SIG-M5 treated with dmso at 0.1 percent for 504 hours (cell line): ENCODE measurements at regions not wholly inside any gene's neighbourhood (a gene's known extent, or its start where the extent isn't known, plus 50 kb on each side); places are given as distances from the start of the nearest gene placed in this dataset.
"Not testable (repeated sequence)": the region's sequence is repeated elsewhere in the genome, so short reads cannot be mapped to it uniquely, and the experiment has no call there.

Source experiments
- DNase-seq: peaks from one replicate; lab custom pipeline; 2025; ENCODE audit not compliant: unreplicated experiment; lab: John Stamatoyannopoulos, UW

DNA sequence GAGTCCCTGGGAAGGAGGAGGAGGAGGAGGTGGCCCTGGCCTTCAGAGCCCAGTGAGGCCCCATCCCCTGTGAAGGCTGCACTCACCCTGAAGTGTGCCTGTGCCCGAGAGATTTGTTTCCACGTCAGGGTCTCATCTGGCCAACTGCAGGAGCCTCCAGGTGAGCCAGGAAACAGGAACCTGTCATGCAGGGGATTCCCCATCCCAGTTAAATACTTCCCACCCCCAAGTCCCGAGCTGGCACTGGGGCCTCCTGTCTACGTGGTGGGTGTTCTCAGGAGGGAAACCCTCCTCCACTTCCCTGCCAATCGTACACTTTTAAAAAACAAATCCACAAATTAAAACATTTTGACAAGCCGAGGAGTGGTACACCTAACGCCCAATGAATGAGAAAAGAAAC, 50.9 kb upstream of the SFSWAP start:
- DNase-seq: not testable (repeated sequence)

DNA sequence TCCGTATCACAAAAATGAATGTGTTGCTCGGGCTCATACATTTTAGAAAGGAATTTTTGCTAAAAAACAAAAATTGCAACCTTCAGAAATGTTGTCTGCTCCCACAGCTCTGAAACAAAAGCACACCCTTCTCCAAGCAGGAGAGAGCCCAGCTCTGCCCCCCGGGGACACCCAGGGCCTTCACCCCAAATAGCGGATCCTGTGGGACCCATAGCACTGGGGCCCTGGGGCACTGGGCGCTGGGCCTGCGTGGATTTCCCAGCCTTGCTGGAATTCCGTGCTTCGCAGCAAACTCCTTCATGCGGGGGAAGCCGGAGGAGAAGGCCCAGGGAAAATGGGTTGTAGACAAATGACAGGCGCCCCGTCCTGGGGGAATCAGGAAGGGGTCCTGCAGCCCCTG, 50.5 kb upstream of the SFSWAP start:
- DNase-seq: not testable (repeated sequence)
